ENCODE measurements at regions not wholly inside any gene's neighbourhood (a gene's known extent, or its start where the extent isn't known, plus 50 kb on each side); places are given as distances from the start of the nearest gene placed in this dataset.

GRCh38 chr2:209344349-209344748, 79.5 kb upstream of the MAP2 start:
- intact Hi-C loops (cut with micrococcal nuclease) = no loop called here

DNA sequence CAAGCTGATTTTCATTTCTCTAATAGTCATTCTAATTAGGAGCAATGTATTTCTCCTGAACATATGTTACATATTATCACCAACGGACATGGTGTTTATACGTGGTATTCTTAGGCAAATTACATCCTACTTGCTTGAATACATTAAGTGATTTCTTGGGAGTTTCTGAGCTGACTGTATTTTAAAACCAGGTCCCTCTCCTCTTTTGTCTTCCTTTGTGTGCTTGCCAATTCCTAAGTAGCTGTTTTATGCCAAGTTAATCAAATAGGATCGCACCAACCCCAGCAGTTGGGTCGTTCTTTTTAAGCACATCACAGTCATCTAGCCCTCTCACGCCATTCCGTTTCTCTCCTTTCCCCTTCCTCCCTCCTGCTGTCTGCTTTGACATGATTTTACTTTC, 75.4 kb upstream of the MAP2 start:
- intact Hi-C loops (cut with micrococcal nuclease) = no loop called here

- intact Hi-C loops (cut with micrococcal nuclease) = no loop called here
Observed at GRCh38 chr2:209351636-209352035, 72.2 kb upstream of the MAP2 start.

- intact Hi-C loops (cut with micrococcal nuclease) = no loop called here
Observed at GRCh38 chr2:209358992-209359391, 64.9 kb upstream of the MAP2 start.

DNA sequence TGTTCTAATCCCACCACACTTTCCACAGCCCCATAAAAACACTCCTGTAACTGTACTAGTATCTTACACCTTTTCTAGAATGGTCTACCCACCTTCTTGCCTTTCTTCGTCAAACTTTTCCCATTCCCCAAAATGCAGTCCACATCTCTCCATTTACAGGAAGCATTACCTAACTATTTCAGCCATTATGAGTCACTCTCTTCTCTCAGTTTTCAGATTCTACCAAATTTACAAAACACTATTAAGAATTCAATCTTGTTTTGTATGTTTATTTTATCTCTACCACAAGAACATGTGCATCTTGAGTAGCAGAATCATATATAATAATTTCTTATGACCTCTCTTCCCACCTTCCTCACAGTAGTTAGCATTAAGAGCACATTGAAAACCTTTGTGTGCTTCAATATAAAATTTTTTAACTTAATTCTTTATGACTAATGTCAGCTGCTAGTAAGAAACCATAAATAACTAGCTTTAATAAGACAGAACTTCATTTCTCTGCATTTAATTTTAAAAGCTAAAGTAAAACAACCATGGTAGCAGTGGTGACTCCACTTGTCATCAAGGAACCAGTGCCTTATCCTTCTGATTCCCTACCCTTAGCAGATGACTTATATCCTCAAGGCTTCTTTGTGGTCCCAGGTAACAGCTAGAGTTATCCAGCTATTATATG, 56.6 kb upstream of the MAP2 start:
- intact Hi-C loops (cut with micrococcal nuclease) = no loop called here

- intact Hi-C loops (cut with micrococcal nuclease) = no loop called here
Observed at GRCh38 chr2:209368406-209368805, 55.4 kb upstream of the MAP2 start.

DNA sequence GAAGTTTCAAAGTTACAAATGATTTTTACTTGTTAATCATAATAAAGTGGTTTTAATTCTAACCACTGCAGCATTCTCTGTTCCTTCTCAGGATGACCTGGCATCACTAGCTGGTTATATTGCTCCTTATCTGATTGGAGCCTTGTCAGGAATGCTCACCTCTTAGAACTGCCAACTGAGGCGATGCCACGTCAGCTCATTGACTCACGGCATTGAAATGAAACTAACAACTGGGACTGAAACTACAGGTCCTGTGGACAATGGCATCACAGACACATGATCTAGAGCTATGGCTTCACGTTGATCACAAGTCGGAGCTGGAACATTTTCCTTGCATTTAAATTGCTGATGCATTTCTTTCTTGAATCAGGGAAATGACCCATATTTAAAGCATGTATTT, 54.9 kb upstream of the MAP2 start:
- intact Hi-C loops (cut with micrococcal nuclease) = no loop called here

DNA sequence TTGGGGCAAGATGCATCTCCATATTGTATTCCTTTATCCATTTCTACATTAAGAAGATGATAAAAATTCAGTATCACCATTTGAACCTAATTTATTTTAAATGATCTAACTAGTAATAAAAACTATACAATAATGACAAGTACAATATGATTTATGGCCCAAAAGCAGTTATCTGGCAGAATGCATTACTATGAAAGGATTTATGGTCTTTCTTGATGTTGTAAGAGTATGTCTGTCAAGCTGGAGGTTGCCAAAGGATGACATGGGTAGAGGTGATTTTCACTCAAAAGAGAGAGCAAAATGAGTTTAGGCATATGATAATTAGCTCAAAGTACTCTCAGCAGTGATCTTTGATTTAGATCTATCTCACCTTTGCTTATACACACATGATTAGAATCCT, 54.2 kb upstream of the MAP2 start:
- intact Hi-C loops (cut with micrococcal nuclease) = no loop called here

DNA sequence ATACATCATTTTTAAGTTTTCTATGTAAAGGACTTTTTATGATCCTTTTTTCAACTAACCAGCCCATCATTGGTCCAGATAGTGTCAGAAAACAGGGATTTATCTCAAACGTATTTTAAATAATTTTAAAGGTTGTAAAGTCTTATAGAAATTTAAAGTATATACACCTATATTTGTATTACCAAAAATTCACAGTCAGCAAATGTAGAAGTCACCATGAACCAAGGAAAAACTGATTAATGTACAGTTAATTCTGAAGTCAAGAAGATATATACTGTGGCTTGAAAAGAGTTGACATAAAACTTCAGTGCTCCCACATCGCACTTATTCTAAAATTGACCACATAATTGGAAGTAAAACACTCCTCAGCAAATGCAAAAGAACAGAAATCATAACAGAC, 52.4 kb upstream of the MAP2 start:
- intact Hi-C loops (cut with micrococcal nuclease) = no loop called here
